Smooth muscle cell (in vitro differentiated cells): ENCODE measurements at regions not wholly inside any gene's neighbourhood (a gene's known extent, or its start where the extent isn't known, plus 50 kb on each side); places are given as distances from the start of the nearest gene placed in this dataset.

ENCODE experiments used
- DNase-seq: peaks from one replicate; lab custom pipeline; 2025; ENCODE audit not compliant: unreplicated experiment; lab: John Stamatoyannopoulos, UW
- H2AFZ ChIP-seq: fragments of 200-600 bp; sonication (generic); 2 replicates; pipeline ENCODE4 v1.6.0; 2016; ENCODE audit warnings: antibody characterized with exemption, low read depth, mild to moderate bottlenecking
- H3F3A ChIP-seq: fragments of 200-600 bp; sonication (generic); 2 replicates; pipeline ENCODE4 v1.6.0; 2017; ENCODE audit warnings: antibody characterized with exemption, low read depth
- H3K27ac ChIP-seq: fragments of 200-600 bp; sonication (generic); 2 replicates; pipeline ENCODE4 v1.5.1; 2016; ENCODE audit warnings: low read depth, mild to moderate bottlenecking
- H3K27me3 ChIP-seq: fragments of 200-600 bp; sonication (generic); 2 replicates; pipeline ENCODE4 v1.6.1; 2016; ENCODE audit warnings: low read depth, mild to moderate bottlenecking
- H3K36me3 ChIP-seq: fragments of 200-600 bp; sonication (generic); 2 replicates; pipeline ENCODE4 v1.5.1; 2016; ENCODE audit warnings: low read depth
- H3K4me1 ChIP-seq: fragments of 200-600 bp; sonication (generic); 2 replicates; pipeline ENCODE4 v1.5.1; 2016; ENCODE audit warnings: low read depth
- H3K4me2 ChIP-seq: fragments of 200-600 bp; sonication (generic); 2 replicates; pipeline ENCODE4 v1.6.0; 2016; ENCODE audit warnings: mild to moderate bottlenecking
- H3K4me3 ChIP-seq: fragments of 200-600 bp; sonication (generic); 2 replicates; pipeline ENCODE4 v1.5.1; 2016; ENCODE audit warnings: mild to moderate bottlenecking
- H3K79me2 ChIP-seq: fragments of 200-600 bp; sonication (generic); 2 replicates; pipeline ENCODE4 v1.6.0; 2016; ENCODE audit warnings: low read depth, mild to moderate bottlenecking
- H3K9ac ChIP-seq: fragments of 200-600 bp; sonication (generic); 2 replicates; pipeline ENCODE4 v1.6.0; 2016; ENCODE audit warnings: low read depth
- H3K9me3 ChIP-seq: fragments of 200-600 bp; sonication (generic); replicated peaks from 2 replicates; pipeline ENCODE4 v1.5.1; 2016; ENCODE audit warnings: low read depth
- H4K20me1 ChIP-seq: fragments of 200-600 bp; sonication (generic); 2 replicates; pipeline ENCODE4 v1.6.0; 2016; ENCODE audit warnings: low read depth
- CTCF ChIP-seq: fragments of 200-600 bp; sonication (generic); IDR thresholded peaks from 2 replicates; pipeline ENCODE4 v1.5.1; 2017; ENCODE audit warnings: borderline replicate concordance, mild to moderate bottlenecking, antibody characterized with exemption; ENCODE audit not compliant: insufficient read depth, poor library complexity, severe bottlenecking
- WGBS: methylation state at CpG from one replicate; pipeline ENCODE4 v1.1.7; 2016; ENCODE audit warnings: low lambda C conversion rate; 5-methylcytosine and 5-hydroxymethylcytosine counted together

DNA sequence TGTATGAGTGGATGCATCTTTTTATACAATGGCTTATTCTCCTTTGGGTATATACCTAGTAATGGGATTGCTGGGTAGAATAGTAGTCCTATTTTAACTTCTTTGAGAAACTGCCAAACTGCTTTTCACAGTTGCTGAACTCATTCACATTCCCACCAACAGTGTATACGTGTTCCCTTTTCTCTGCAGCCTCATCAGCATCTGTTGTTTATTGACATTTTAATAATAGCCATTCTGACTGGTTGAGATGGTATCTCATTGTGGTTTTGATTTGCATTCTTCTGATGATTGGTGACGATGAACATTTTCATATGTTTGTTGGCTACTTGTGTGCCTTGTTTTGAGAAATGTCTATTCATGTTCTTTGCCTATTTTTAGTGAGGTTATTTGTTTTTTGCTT lies 687.0 kb upstream of the EPHA5 start:
- no peaks in the 10 kb centered on the region for H4K20me1 ChIP-seq
- no peaks in the 10 kb centered on the region for H3K27me3 ChIP-seq
- H3K36me3 ChIP-seq: no peaks in the 10 kb centered on the region
- H3K4me1 ChIP-seq: no peaks in the 10 kb centered on the region
- H3K9me3 ChIP-seq: no peaks in the 10 kb centered on the region
- peak overlapping the region; percentile 58 for H2AFZ ChIP-seq
- 30% methylated on average over 2 of the region's 2 CpGs for WGBS
- no peak overlapping the region for H3K27ac ChIP-seq
- no peaks in the 10 kb centered on the region for H3F3A ChIP-seq
- H3K79me2 ChIP-seq: no peaks in the 10 kb centered on the region
- H3K4me3 ChIP-seq: no peak overlapping the region
- TF ChIP-seq CTCF: no peak
- H3K9ac ChIP-seq: no peak overlapping the region
- no peak for DNase-seq
- no peak overlapping the region for H3K4me2 ChIP-seq

DNA sequence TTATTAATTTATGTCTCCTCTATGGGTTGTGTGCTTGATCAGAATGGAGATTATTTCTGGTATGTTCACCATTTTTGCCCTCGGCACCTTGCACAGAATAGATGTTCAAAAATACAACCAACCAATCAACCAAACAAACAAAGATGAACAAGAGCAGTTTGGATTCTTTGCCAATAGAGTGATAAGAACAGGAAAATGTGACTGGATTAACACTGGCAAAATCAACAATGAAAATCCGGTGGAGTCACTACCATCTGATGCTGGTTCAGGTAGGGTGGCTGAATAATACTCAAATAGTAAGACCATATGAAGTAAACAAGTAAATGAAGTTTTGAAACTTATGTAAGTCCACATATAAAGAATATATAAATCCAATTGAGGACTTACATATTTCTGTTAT lies 685.0 kb upstream of the EPHA5 start:
- DNase-seq: no peak
- no peak for TF ChIP-seq CTCF

GRCh38 chr4:66351761-66352160 lies 681.5 kb upstream of the EPHA5 start:
- H3K79me2 ChIP-seq: no peaks in the 10 kb centered on the region
- H3F3A ChIP-seq: no peaks in the 10 kb centered on the region
- H3K27ac ChIP-seq: no peak overlapping the region
- no peak for DNase-seq
- 83% methylated on average over 2 of the region's 2 CpGs for WGBS
- H3K4me1 ChIP-seq: no peaks in the 10 kb centered on the region
- no peaks in the 10 kb centered on the region for H4K20me1 ChIP-seq
- no peak overlapping the region for H2AFZ ChIP-seq
- no peaks in the 10 kb centered on the region for H3K9me3 ChIP-seq
- no peak overlapping the region for H3K4me2 ChIP-seq
- no peaks in the 10 kb centered on the region for H3K36me3 ChIP-seq
- H3K27me3 ChIP-seq: no peaks in the 10 kb centered on the region
- H3K4me3 ChIP-seq: no peak overlapping the region
- no peak for TF ChIP-seq CTCF
- no peak overlapping the region for H3K9ac ChIP-seq

More for the DNA sequence above, 685.0 kb upstream of the EPHA5 start:
- no peaks in the 10 kb centered on the region for H3F3A ChIP-seq
- H2AFZ ChIP-seq: no peak overlapping the region
- no peaks in the 10 kb centered on the region for H3K27me3 ChIP-seq
- no peaks in the 10 kb centered on the region for H3K4me1 ChIP-seq
- H3K4me2 ChIP-seq: no peak overlapping the region
- no peak overlapping the region for H3K4me3 ChIP-seq
- WGBS: 93% methylated on average over 2 of the region's 2 CpGs
- H4K20me1 ChIP-seq: no peaks in the 10 kb centered on the region
- no peaks in the 10 kb centered on the region for H3K36me3 ChIP-seq
- H3K9ac ChIP-seq: no peak overlapping the region
- no peak overlapping the region for H3K27ac ChIP-seq
- no peaks in the 10 kb centered on the region for H3K9me3 ChIP-seq
- H3K79me2 ChIP-seq: no peaks in the 10 kb centered on the region

GRCh38 chr4:66340286-66340893 lies 670.1 kb upstream of the EPHA5 start:
- DNase-seq: no peak
- Histone ChIP-seq H3K4me1 (no peaks in the 10 kb centered on the region), H3K27ac (no peak overlapping the region), H2AFZ (no peak overlapping the region), H3K79me2 (no peaks in the 10 kb centered on the region), H3K36me3 (no peaks in the 10 kb centered on the region), H3F3A (no peaks in the 10 kb centered on the region), H3K27me3 (no peaks in the 10 kb centered on the region), H3K4me2 (no peak overlapping the region), H3K4me3 (no peak overlapping the region), H4K20me1 (no peaks in the 10 kb centered on the region), H3K9me3 (no peaks in the 10 kb centered on the region), H3K9ac (no peak overlapping the region)
- TF ChIP-seq CTCF: no peak
- WGBS: 88% methylated on average over 3 of the region's 3 CpGs
